ENCODE measurements at regions not wholly inside any gene's neighbourhood (a gene's known extent, or its start where the extent isn't known, plus 50 kb on each side); places are given as distances from the start of the nearest gene placed in this dataset.

GRCh38 chr2:161488131-161488699 is 72.1 kb downstream of the TBR1 start:
- Histone ChIP-seq H2BK20ac (ENCODE audit: low read length) (no peak overlapping the region), H3K4me2 (ENCODE audit: insufficient read depth in 1 of 2, low read depth in 2 of 2, low read length in 2 of 2) (no peak overlapping the region), H3K27me3 (replicated peaks in 1 of 4; ENCODE audit: control insufficient read depth in 3 of 4, extremely low read depth in 1 of 4, insufficient read depth in 3 of 4, low read length in 3 of 4) (no peaks in the 10 kb centered on the region), H3K4me3 (ENCODE audit: extremely low read depth in 1 of 4, insufficient read depth in 2 of 4, low read depth in 3 of 4, low read length in 4 of 4) (no peak overlapping the region), H2BK5ac (ENCODE audit: low read depth, low read length) (no peak overlapping the region), H3K56ac (replicated peaks; ENCODE audit: insufficient read length, low read depth, low read length) (no peak overlapping the region), H4K8ac (ENCODE audit: extremely low read depth, insufficient read depth, low read length) (no peak overlapping the region), H4K5ac (ENCODE audit: insufficient read length, low read depth, low read length) (no peak overlapping the region), H3K36me3 (ENCODE audit: control insufficient read depth in 2 of 4, insufficient read depth in 4 of 4, low read length in 3 of 4) (no peaks in the 10 kb centered on the region), H4K91ac (replicated peaks; ENCODE audit: insufficient read length, low read length) (no peak overlapping the region), H2AFZ (ENCODE audit: low read length) (no peak overlapping the region), H3K23me2 (ENCODE audit: low read depth, low read length) (no peaks in the 10 kb centered on the region), H3K18ac (ENCODE audit: extremely low read depth, low read length) (no peak overlapping the region), H3K9ac (replicated peaks in 1 of 4; ENCODE audit: extremely low read depth in 1 of 4, low read depth in 3 of 4, low read length in 3 of 4) (no peak overlapping the region), H3K79me1 (ENCODE audit: low read depth, low read length) (no peaks in the 10 kb centered on the region), H4K20me1 (replicated peaks in 1 of 2; ENCODE audit: control insufficient read depth in 1 of 2, insufficient read depth in 2 of 2, low read length in 2 of 2) (no peaks in the 10 kb centered on the region), H2AK5ac (ENCODE audit: low read depth, low read length) (no peak overlapping the region), H2BK15ac (ENCODE audit: low read length) (no peak overlapping the region), H3K23ac (ENCODE audit: insufficient read length) (no peak overlapping the region), H3K79me2 (ENCODE audit: control insufficient read depth in 1 of 2, insufficient read depth in 2 of 2, low read length in 2 of 2) (no peaks in the 10 kb centered on the region), H3K9me3 (ENCODE audit: insufficient read depth in 2 of 2, low read depth in 1 of 2, low read length in 1 of 2) (no peaks in the 10 kb centered on the region), H2BK120ac (replicated peaks; ENCODE audit: low read depth, low read length) (no peak overlapping the region), H3K14ac (ENCODE audit: insufficient read length) (no peak overlapping the region), H3K27ac (ENCODE audit: low read depth, low read length) (no peak overlapping the region), H2BK12ac (ENCODE audit: low read depth, low read length) (no peak overlapping the region), H3K4me1 (replicated peaks in 1 of 4; ENCODE audit: control insufficient read depth in 3 of 4, insufficient read depth in 4 of 4, low read length in 3 of 4) (no peaks in the 10 kb centered on the region), H3K4ac (replicated peaks; ENCODE audit: insufficient read length, low read depth, low read length) (no peak overlapping the region)
- DNase-seq (ENCODE audit: low read depth in 1 of 2, low spot score in 2 of 2) (no peak), FAIRE-seq (no peak)
- ChIA-PET CTCF (ENCODE audit: partially characterized antibody) (no interaction called here), POLR2A (ENCODE audit: partially characterized antibody) (no interaction called here)
- WGBS, 2 experiments (ENCODE audit: extremely low coverage in 1 of 2, insufficient coverage in 1 of 2, insufficient read length in 1 of 2, insufficient replicate concordance in 2 of 2, low coverage in 1 of 2, low lambda C conversion rate in 2 of 2, missing lambda C conversion rate in 1 of 2), result 91% methylated on average over 3 of the region's 3 CpGs; no CpG with 5 or more reads in 1 of the 2 experiments
- TF ChIP-seq SP1 (IDR thresholded peaks at IDR 0.05; ENCODE audit: low read depth, low read length) (no peak), POLR2A (IDR thresholded peaks at IDR 0.05; ENCODE audit: control extremely low read depth in 1 of 2, low read depth in 2 of 2, low read length in 2 of 2) (no peak), EZH2 (IDR thresholded peaks at IDR 0.05; ENCODE audit: low read depth, low read length, severe bottlenecking) (no peak), TCF12 (IDR thresholded peaks at IDR 0.05; ENCODE audit: low read depth, low read length) (no peak), GABPA (IDR thresholded peaks at IDR 0.05; ENCODE audit: borderline replicate concordance, insufficient read depth, low read length) (no peak), SIN3A (conservative IDR thresholded peaks at IDR 0.05 in 1 of 2, IDR thresholded peaks at IDR 0.05 in 1 of 2; ENCODE audit: low read depth in 1 of 2, low read length in 2 of 2) (no peak), HDAC6 (IDR thresholded peaks at IDR 0.05; ENCODE audit: low read depth, low read length) (no peak), KDM1A (IDR thresholded peaks at IDR 0.05; ENCODE audit: borderline replicate concordance, low read length) (no peak), SIRT6 (IDR thresholded peaks at IDR 0.05; ENCODE audit: low read length) (no peak), CBX5 (IDR thresholded peaks at IDR 0.05; ENCODE audit: low read depth, low read length) (no peak), TAF7 (optimal IDR thresholded peaks at IDR 0.05; ENCODE audit: borderline replicate concordance, low read depth, low read length) (no peak), BRCA1 (IDR thresholded peaks at IDR 0.05; ENCODE audit: low read depth, low read length) (no peak), BACH1 (IDR thresholded peaks at IDR 0.05; ENCODE audit: low read length) (no peak), TAF1 (IDR thresholded peaks at IDR 0.05; ENCODE audit: low read depth, low read length) (no peak)

All from H1 (cell line).